Activated B cell treated with CpG ODN at 0.5 μM for 24 hours (primary cell): ENCODE measurements at regions not wholly inside any gene's neighbourhood (a gene's known extent, or its start where the extent isn't known, plus 50 kb on each side); places are given as distances from the start of the nearest gene placed in this dataset.

Source experiments
- ATAC-seq: fragments of 200-7000 bp; cut with Tn5 transposase; one replicate; pipeline ENCODE4 v1.10.0; 2021; ENCODE audit warnings: low read depth, mild to moderate bottlenecking, moderate library complexity
- CTCF ChIA-PET: fragments of 350-600 bp; sonication (Branson Sonifier 250); formaldehyde crosslinking; loops from one replicate; lab custom pipeline; 2021; ENCODE audit warnings: antibody characterized with exemption; lab: Charles Lee
- POLR2A ChIA-PET: fragments of 350-600 bp; sonication (Branson Sonifier 250); formaldehyde crosslinking; loops from one replicate; lab custom pipeline; 2021; ENCODE audit warnings: antibody characterized with exemption; lab: Charles Lee
- DNase-seq: peaks from one replicate; pipeline ENCODE4 v3.0.0; 2022
- H3K27ac Mint-ChIP-seq: one replicate; pipeline ENCODE4 v1.8.0; 2020; ENCODE audit warnings: mixed read lengths
- H3K27me3 Mint-ChIP-seq: one replicate; pipeline ENCODE4 v1.8.0; 2021; ENCODE audit warnings: mixed read lengths
- H3K36me3 Mint-ChIP-seq: one replicate; pipeline ENCODE4 v1.8.0; 2021; ENCODE audit warnings: low read depth, mixed read lengths
- H3K4me1 Mint-ChIP-seq: one replicate; pipeline ENCODE4 v1.8.0; 2021; ENCODE audit warnings: mixed read lengths
- H3K4me3 Mint-ChIP-seq: one replicate; pipeline ENCODE4 v1.8.0; 2020; ENCODE audit warnings: mild to moderate bottlenecking, mixed read lengths
- H3K9me3 Mint-ChIP-seq: one replicate; pipeline ENCODE4 v1.8.0; 2020; ENCODE audit warnings: mixed read lengths
- CTCF ChIP-seq: fragments of 200-600 bp; IDR thresholded peaks from one replicate; pipeline ENCODE4 v1.8.0; 2022; ENCODE audit warnings: antibody characterized with exemption, mild to moderate bottlenecking
- intact Hi-C: fragments of 100-400 bp; cut with micrococcal nuclease; formaldehyde crosslinking; loops from one replicate; pipeline ENCODE4 v1.15.1; 2024

GRCh38 chr1:101154547-101154946, 82.3 kb upstream of the S1PR1 start:
- Mint-ChIP-seq H3K4me1 (no peaks in the 10 kb centered on the region), H3K27ac (no peak overlapping the region), H3K4me3 (no peak overlapping the region), H3K36me3 (no peaks in the 10 kb centered on the region), H3K9me3 (no peaks in the 10 kb centered on the region), H3K27me3 (no peaks in the 10 kb centered on the region)
- no peak for TF ChIP-seq CTCF
- intact Hi-C loops: no loop called here
- ATAC-seq: no peak
- POLR2A ChIA-PET: interaction anchor here (1.1 kb wide), 1 partner anchor 81 kb away, joined by 3 read pairs; no protein-coding TSS in a partner anchor
- no peak for DNase-seq
- CTCF ChIA-PET: interaction anchor here (1.0 kb wide), 2 partner anchors 84 to 134 kb away, joined by 3 read pairs; no protein-coding TSS in a partner anchor

- Mint-ChIP-seq H3K36me3 (no peaks in the 10 kb centered on the region), H3K27ac (no peak overlapping the region), H3K4me3 (no peak overlapping the region), H3K4me1 (no peaks in the 10 kb centered on the region), H3K9me3 (no peaks in the 10 kb centered on the region), H3K27me3 (no peaks in the 10 kb centered on the region)
- DNase-seq (no peak), ATAC-seq (no peak)
- ChIA-PET CTCF (interaction anchor here (1.0 kb wide), 2 partner anchors 85 to 135 kb away, joined by 3 read pairs; no protein-coding TSS in a partner anchor), POLR2A (interaction anchor here (0.5 to 1.1 kb wide), 2 partner anchors 82 to 247 kb away, joined by 3 read pairs; no protein-coding TSS in a partner anchor)
- intact Hi-C loops: no loop called here
- no peak for TF ChIP-seq CTCF
These were observed 83.1 kb upstream of the S1PR1 start for GRCh38 chr1:101153692-101154091.

GRCh38 chr1:101152633-101153032, 84.2 kb upstream of the S1PR1 start:
- no peak for ATAC-seq
- intact Hi-C loops: no loop called here
- Mint-ChIP-seq H3K9me3 (no peaks in the 10 kb centered on the region), H3K4me3 (no peak overlapping the region), H3K27me3 (no peaks in the 10 kb centered on the region), H3K27ac (no peak overlapping the region), H3K36me3 (no peaks in the 10 kb centered on the region), H3K4me1 (no peaks in the 10 kb centered on the region)
- ChIA-PET POLR2A (no interaction called here), CTCF (no interaction called here)
- TF ChIP-seq CTCF: no peak
- no peak for DNase-seq

- POLR2A ChIA-PET: no interaction called here
- CTCF ChIA-PET: interaction anchor here (0.6 to 1.0 kb wide), 2 partner anchors 87 to 118 kb away, joined by 3 to 4 read pairs; no protein-coding TSS in a partner anchor
- intact Hi-C loops: no loop called here
- Mint-ChIP-seq H3K36me3 (no peaks in the 10 kb centered on the region), H3K4me3 (no peak overlapping the region), H3K27me3 (no peaks in the 10 kb centered on the region), H3K27ac (no peak overlapping the region), H3K4me1 (no peaks in the 10 kb centered on the region), H3K9me3 (no peaks in the 10 kb centered on the region)
- ATAC-seq (no peak), DNase-seq (no peak)
- no peak for TF ChIP-seq CTCF
These were observed 85.5 kb upstream of the S1PR1 start for GRCh38 chr1:101151286-101151685.

- H3K36me3 Mint-ChIP-seq: no peaks in the 10 kb centered on the region
- intact Hi-C loops: no loop called here
- H3K4me3 Mint-ChIP-seq: no peak overlapping the region
- ChIA-PET POLR2A (interaction anchor here (0.7 kb wide), 1 partner anchor 88 kb away, joined by 3 read pairs; no protein-coding TSS in a partner anchor), CTCF (interaction anchor here (0.6 to 1.0 kb wide), 2 partner anchors 88 to 118 kb away, joined by 3 to 4 read pairs; no protein-coding TSS in a partner anchor)
- no peaks in the 10 kb centered on the region for H3K27me3 Mint-ChIP-seq
- H3K4me1 Mint-ChIP-seq: peaks cover 2% of the 10 kb centered on the region
- ATAC-seq: no peak
- DNase-seq: no peak
- H3K9me3 Mint-ChIP-seq: no peaks in the 10 kb centered on the region
- H3K27ac Mint-ChIP-seq: no peak overlapping the region
- TF ChIP-seq CTCF: no peak
These were observed 86.1 kb upstream of the S1PR1 start for GRCh38 chr1:101150670-101151069.
